GM12873 (cell line): ENCODE measurements at regions not wholly inside any gene's neighbourhood (a gene's known extent, or its start where the extent isn't known, plus 50 kb on each side); places are given as distances from the start of the nearest gene placed in this dataset.

Source experiments
- CTCF ChIP-seq: IDR thresholded peaks from 2 replicates; pipeline ENCODE4 v1.5.1; 2012; ENCODE audit warnings: low read depth, mild to moderate bottlenecking, moderate library complexity, low read length, control low read depth; ENCODE audit not compliant: insufficient read depth; ENCODE audit errors: missing control alignments

- TF ChIP-seq CTCF, result no peak
Measured at GRCh38 chr4:137393044-137393443, 139.2 kb downstream of the PCDH18 start.

GRCh38 chr4:137390707-137391106 is 141.6 kb downstream of the PCDH18 start:
- TF ChIP-seq CTCF, result no peak

GRCh38 chr4:137389911-137390520 is 142.3 kb downstream of the PCDH18 start:
- no peak for TF ChIP-seq CTCF

GRCh38 chr4:137387924-137388323 is 144.4 kb downstream of the PCDH18 start:
- no peak for TF ChIP-seq CTCF

GRCh38 chr4:137384476-137384875 is 147.8 kb downstream of the PCDH18 start:
- TF ChIP-seq CTCF, result no peak

- no peak for TF ChIP-seq CTCF
Measured at GRCh38 chr4:137378821-137379220, 153.5 kb downstream of the PCDH18 start.

- no peak for TF ChIP-seq CTCF
Measured at GRCh38 chr4:137378393-137378792, 153.9 kb downstream of the PCDH18 start.
